Muscle layer of colon (tissue), 2 donors: ENCODE measurements at regions not wholly inside any gene's neighbourhood (a gene's known extent, or its start where the extent isn't known, plus 50 kb on each side); places are given as distances from the start of the nearest gene placed in this dataset.

Experiments used
- H3K27ac ChIP-seq: one replicate; pipeline ENCODE4 v1.7.0; 2013; ENCODE audit warnings: low read depth, mild to moderate bottlenecking, low read length, moderate library complexity
- H3K27me3 ChIP-seq, 2 donors: one replicate each; pipeline ENCODE4 v1.7.0; 2013; ENCODE audit warnings: low read length in 2 of 2, mild to moderate bottlenecking in 2 of 2; ENCODE audit not compliant: insufficient read depth in 2 of 2, control insufficient read depth in 1 of 2
- H3K36me3 ChIP-seq: one replicate; pipeline ENCODE4 v1.7.0; 2013; ENCODE audit warnings: mild to moderate bottlenecking, low read length; ENCODE audit not compliant: insufficient read depth
- H3K4me1 ChIP-seq: one replicate; pipeline ENCODE4 v1.7.0; 2013; ENCODE audit warnings: mild to moderate bottlenecking, low read length; ENCODE audit not compliant: insufficient read depth
- H3K4me3 ChIP-seq, 2 donors: one replicate each; pipeline ENCODE4 v1.7.0; 2013; ENCODE audit warnings: low read length in 2 of 2, low read depth in 1 of 2, mild to moderate bottlenecking in 1 of 2, moderate library complexity in 1 of 2
- H3K9ac ChIP-seq: one replicate; pipeline ENCODE4 v1.7.0; 2013; ENCODE audit warnings: low read length
- H3K9me3 ChIP-seq: one replicate; pipeline ENCODE4 v1.7.0; 2013; ENCODE audit warnings: mild to moderate bottlenecking, low read length
- donor health status: abdominal sarcoma.
- donor health status: Adenocarcinoma of cecum.

DNA sequence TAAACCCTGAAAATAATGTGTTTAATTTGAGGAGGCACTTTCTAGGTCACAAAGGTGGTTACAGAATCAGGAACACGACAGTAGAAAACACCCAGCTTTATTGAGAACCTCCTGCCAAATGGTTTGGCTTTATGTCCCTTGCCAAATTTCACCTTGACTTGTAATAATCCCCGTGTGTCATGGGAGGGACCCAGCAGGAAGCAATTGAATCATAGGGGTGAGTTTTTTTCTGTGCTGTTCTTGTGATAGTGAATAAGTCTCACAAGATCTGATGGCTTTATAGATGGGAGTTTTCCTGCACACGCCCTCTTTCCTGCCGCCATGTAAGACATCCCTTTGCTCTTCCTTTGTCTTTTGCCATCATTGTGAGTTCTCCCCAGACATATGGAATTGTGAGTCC lies 193.8 kb upstream of the KLF6 start:
- Histone ChIP-seq H3K9ac (no peak overlapping the region), H3K9me3 (peaks cover 7% of the 10 kb centered on the region), H3K4me3 (no peak overlapping the region), H3K27me3 (no peaks in the 10 kb centered on the region), H3K36me3 (no peaks in the 10 kb centered on the region), H3K27ac (no peak overlapping the region), H3K4me1 (no peaks in the 10 kb centered on the region)

DNA sequence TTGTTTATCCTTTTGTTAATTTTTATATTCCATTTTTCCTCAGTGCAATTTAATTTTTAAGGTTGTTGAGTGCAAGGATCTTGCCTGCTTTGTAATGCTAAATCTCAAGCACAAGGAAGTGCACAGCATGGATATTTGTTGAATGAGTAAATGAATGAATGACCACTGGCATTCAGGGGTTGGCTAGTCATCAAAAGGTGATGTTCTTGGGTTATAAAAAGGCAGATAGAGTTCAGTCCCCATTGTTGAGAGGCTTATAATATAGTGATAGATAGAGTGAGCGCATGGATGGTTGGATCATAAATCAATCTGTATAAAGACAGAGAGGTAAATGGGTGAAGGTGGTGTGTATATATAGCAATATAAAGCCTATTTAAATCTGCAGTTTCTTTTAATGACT lies 193.2 kb upstream of the KLF6 start:
- Histone ChIP-seq H3K27me3 (no peaks in the 10 kb centered on the region), H3K9ac (no peak overlapping the region), H3K36me3 (no peaks in the 10 kb centered on the region), H3K4me1 (no peaks in the 10 kb centered on the region), H3K4me3 (no peak overlapping the region), H3K27ac (no peak overlapping the region), H3K9me3 (peaks cover 4% of the 10 kb centered on the region)

DNA sequence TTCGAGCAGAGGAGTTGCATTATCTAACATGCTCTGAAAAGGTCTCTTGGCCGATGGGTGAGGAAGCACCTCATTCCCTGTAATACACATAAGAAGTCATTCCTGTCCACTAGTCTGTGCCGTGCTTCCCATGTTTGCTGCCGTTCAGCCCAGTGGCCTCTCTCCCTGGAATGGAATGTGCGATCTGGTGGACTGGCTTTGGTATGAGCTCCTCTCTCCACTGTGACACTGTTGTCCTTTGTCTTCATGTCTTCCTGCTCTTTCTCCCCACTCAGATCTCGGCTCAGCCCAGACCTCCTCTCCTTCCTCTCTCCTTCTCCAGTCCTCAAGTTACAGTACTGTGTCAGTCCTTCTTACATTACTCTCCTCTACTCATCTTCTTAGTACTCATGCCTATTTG lies 192.8 kb upstream of the KLF6 start:
- no peaks in the 10 kb centered on the region for H3K4me1 ChIP-seq
- H3K9ac ChIP-seq: no peak overlapping the region
- H3K9me3 ChIP-seq: peaks cover under 1% of the 10 kb centered on the region
- no peaks in the 10 kb centered on the region for H3K36me3 ChIP-seq
- H3K4me3 ChIP-seq: no peak overlapping the region
- H3K27ac ChIP-seq: no peak overlapping the region
- H3K27me3 ChIP-seq: no peaks in the 10 kb centered on the region

DNA sequence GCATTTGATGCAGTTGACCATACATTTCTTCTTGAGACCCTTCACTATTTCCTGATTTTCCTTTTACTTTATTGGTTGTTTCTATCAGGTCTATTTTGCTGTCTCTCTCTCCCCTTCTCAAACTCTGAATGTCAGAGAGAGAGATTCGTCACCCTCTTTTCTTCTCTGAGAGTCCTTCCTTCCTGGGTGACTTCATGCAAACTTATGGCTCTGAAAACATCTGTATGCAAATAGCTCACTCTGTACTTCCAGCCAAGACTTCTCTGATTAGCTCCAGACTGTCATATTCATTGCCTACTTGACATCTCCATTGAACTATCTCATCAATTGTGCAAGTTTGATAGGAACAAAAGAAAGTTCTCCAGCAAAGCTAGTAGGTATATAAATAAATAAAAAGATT lies 191.7 kb upstream of the KLF6 start:
- H3K9ac ChIP-seq: no peak overlapping the region
- no peaks in the 10 kb centered on the region for H3K36me3 ChIP-seq
- H3K4me1 ChIP-seq: no peaks in the 10 kb centered on the region
- H3K9me3 ChIP-seq: no peaks in the 10 kb centered on the region
- no peaks in the 10 kb centered on the region for H3K27me3 ChIP-seq
- no peak overlapping the region for H3K27ac ChIP-seq
- H3K4me3 ChIP-seq: no peak overlapping the region

DNA sequence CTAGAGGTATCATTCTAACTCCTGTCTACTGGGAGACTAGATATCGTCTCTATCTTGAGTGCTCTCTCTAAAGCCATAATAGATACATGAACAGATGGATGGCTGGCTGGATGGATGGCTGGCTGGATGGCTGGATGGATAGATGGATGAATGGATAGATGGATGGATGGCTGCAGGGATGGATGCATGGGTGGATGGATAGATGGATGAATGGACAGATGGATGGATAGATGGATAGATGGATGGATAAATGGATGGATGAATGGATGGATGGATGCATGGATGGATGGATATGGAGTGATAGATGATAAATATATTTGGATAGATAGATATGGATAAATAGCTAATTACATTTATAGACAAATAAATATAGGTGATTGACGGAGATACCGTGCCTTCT lies 191.2 kb upstream of the KLF6 start:
- H3K27me3 ChIP-seq: no peaks in the 10 kb centered on the region
- no peaks in the 10 kb centered on the region for H3K36me3 ChIP-seq
- no peak overlapping the region for H3K27ac ChIP-seq
- H3K9me3 ChIP-seq: no peaks in the 10 kb centered on the region
- H3K4me1 ChIP-seq: no peaks in the 10 kb centered on the region
- H3K9ac ChIP-seq: no peak overlapping the region
- H3K4me3 ChIP-seq: no peak overlapping the region

DNA sequence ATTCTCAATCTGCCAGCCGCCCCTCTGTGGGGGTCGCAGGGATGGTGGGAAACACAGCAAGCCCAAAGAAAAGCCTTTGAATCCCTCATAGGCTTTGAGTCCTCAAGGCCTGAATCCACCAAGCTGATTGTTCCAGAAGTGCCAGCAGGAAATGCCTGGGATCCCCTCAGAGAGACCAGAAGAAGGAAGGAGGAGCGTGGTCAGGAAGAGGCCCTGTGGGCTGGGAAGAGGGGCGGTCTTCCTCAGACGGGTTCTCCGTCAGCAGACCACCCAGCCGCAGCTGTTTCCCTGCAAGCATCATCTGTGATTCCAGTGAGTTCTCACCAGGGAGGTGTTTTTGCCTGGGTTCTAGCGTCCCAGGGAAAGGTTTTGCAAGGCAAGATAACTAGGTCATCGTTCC lies 190.0 kb upstream of the KLF6 start:
- no peak overlapping the region for H3K4me3 ChIP-seq
- H3K4me1 ChIP-seq: no peaks in the 10 kb centered on the region
- H3K27ac ChIP-seq: no peak overlapping the region
- no peaks in the 10 kb centered on the region for H3K27me3 ChIP-seq
- H3K9ac ChIP-seq: no peak overlapping the region
- H3K9me3 ChIP-seq: no peaks in the 10 kb centered on the region
- no peaks in the 10 kb centered on the region for H3K36me3 ChIP-seq

DNA sequence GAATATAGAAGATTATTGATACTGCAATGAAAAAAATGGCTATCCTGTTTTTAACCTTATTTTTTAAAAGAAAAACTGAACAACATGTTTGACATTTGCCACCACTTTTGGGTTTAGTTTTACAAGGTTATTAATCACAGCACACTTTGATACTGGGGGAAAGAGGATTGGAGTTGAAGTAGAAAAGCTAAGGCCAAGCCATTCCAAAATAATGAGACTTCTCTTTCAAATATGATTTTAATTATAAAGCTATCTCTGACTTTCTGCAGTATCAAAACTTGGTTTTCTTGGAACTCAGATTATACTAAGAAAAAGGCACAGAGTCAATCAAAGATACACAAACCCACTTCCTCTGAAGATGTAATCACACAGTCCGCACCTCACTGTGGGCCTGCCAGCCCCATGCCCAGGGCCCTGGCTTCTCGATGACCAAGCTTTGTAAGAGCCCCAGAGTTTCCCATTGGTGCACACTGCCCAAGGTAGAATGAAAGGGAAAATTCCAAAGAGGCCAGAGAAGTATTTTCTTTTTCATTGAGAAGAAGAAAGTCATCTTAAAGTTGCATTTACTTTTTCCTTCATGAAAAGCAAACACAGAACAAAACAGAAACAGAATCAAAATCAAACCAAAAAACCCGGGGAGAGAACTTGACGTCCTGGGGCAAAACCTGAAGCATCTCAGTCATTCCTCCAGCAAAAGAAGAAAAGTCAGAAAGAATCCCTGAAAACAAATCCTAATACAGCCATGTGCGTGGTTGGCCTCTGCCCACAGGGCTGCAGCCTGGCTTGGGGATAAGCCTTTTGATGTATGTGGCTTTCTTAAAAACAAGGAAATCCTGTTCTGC lies 187.7 kb upstream of the KLF6 start:
- H3K36me3 ChIP-seq: no peaks in the 10 kb centered on the region
- H3K9ac ChIP-seq: no peak overlapping the region
- no peak overlapping the region for H3K27ac ChIP-seq
- no peaks in the 10 kb centered on the region for H3K9me3 ChIP-seq
- H3K27me3 ChIP-seq: no peaks in the 10 kb centered on the region
- H3K4me3 ChIP-seq: no peak overlapping the region
- no peaks in the 10 kb centered on the region for H3K4me1 ChIP-seq

DNA sequence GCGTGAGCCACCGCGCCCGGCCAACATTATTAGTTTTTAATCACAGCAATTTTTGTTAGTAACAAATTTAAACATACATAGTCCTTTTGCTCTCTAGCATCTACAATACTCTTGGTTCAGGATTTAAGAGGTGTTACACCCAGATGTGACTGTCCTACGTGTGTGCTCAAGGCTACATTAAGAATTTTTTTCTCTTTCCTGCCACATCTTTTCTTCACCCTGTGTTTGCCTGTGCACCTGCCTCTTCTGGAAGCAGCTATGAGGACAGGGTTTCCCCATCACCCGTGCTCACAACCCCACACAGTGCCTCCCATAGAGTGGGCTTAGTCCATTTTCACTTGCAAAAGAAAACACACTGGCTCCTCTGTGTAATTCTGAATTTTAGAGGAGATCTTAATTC lies 186.7 kb upstream of the KLF6 start:
- Histone ChIP-seq H3K4me1 (no peaks in the 10 kb centered on the region), H3K9me3 (no peaks in the 10 kb centered on the region), H3K36me3 (no peaks in the 10 kb centered on the region), H3K9ac (no peak overlapping the region), H3K27me3 (no peaks in the 10 kb centered on the region), H3K4me3 (no peak overlapping the region), H3K27ac (no peak overlapping the region)

DNA sequence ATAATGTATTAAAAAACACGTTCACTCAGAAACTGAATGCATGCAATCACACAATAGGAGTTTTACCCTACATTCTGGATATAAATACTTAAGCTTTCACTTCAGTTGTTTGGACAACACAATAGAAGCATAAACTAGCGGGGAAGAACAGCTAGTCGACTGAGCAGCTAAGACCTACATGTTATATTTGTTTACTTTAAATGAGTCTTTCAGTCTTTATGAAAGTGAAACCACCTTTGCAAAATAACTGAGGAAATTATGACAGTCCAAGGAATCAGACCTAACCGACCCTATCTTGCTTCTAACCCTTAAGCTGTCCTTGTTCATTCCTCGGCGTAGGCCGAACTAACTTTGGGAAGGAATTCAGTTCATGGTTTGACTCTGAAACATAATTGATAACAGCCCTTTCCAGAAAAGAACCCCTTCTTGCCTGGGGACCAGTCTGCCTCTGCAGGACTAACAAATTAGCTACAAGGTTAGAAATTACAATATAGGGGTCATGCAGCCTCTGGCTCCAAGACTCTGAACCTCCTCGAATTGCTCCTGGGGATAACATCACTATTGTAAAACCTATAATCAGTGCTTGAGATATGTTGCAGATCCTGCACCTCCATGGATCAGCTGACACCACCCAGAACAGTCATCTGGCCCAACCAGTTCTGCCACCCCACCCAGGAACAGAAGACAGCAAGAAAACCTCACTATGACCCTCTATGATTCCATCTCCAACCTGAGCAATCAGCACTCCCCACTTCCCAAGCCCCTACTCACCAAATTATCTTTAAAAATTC lies 185.1 kb upstream of the KLF6 start:
- H3K4me1 ChIP-seq: no peaks in the 10 kb centered on the region
- H3K36me3 ChIP-seq: no peaks in the 10 kb centered on the region
- no peak overlapping the region for H3K9ac ChIP-seq
- H3K27ac ChIP-seq: no peak overlapping the region
- H3K4me3 ChIP-seq: no peak overlapping the region
- H3K27me3 ChIP-seq: no peaks in the 10 kb centered on the region
- no peaks in the 10 kb centered on the region for H3K9me3 ChIP-seq

DNA sequence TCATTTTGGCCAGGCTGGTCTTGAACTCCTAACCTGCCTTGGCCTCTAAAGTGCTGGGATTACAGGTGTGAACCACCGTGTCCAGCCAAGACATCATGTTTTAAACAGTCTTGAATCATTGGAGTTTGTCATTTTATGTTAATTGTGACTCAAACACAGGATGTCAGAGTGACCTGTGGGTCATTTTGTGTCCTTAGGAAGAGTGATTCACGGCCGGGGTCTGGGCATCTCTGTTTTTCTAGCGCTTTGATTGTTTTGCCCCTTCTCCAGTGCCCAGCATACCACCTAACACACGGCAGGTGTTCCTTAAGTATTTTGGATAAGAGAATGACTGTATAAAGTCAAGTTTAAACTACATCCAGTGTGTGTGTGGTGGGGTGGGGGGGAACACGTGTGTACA lies 183.7 kb upstream of the KLF6 start:
- Histone ChIP-seq H3K36me3 (no peaks in the 10 kb centered on the region), H3K27ac (no peak overlapping the region), H3K9me3 (no peaks in the 10 kb centered on the region), H3K4me3 (no peak overlapping the region), H3K4me1 (no peaks in the 10 kb centered on the region), H3K9ac (no peak overlapping the region), H3K27me3 (no peaks in the 10 kb centered on the region)

DNA sequence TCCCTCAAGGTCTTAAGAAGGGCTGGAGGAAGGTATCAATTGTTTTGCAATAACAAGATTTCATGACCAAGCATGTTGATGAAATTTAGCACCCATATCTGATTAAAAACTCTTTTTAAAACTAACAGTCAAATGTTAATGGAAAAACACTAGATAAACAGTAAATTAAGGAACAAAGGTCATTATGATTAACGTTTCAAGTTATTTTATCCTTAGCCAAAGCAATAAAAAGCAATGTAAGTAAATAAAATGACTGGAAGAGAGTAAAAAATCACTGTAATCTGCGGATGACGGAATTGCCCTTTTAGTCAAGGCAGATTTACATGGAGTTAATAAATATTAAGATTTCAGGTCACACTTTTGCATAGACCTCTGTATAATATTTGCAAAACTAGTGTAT lies 179.5 kb upstream of the KLF6 start:
- H3K4me3 ChIP-seq: no peak overlapping the region
- no peaks in the 10 kb centered on the region for H3K4me1 ChIP-seq
- no peaks in the 10 kb centered on the region for H3K36me3 ChIP-seq
- no peaks in the 10 kb centered on the region for H3K27me3 ChIP-seq
- H3K9me3 ChIP-seq: no peaks in the 10 kb centered on the region
- H3K9ac ChIP-seq: no peak overlapping the region
- no peak overlapping the region for H3K27ac ChIP-seq
